Ishikawa (cell line): ENCODE measurements at regions not wholly inside any gene's neighbourhood (a gene's known extent, or its start where the extent isn't known, plus 50 kb on each side); places are given as distances from the start of the nearest gene placed in this dataset.

Source experiments
- CEBPB ChIP-seq: IDR thresholded peaks from 2 replicates; pipeline ENCODE4 v1.6.1; 2012
- CREB1 ChIP-seq: IDR thresholded peaks from 2 replicates; pipeline ENCODE4 v1.6.1; 2012; ENCODE audit warnings: low read depth
- EGR1 ChIP-seq: IDR thresholded peaks from 2 replicates; pipeline ENCODE4 v1.6.1; 2012
- EP300 ChIP-seq: IDR thresholded peaks from 2 replicates; pipeline ENCODE4 v1.6.1; 2012; ENCODE audit warnings: borderline replicate concordance
- FOXM1 ChIP-seq: IDR thresholded peaks from 2 replicates; pipeline ENCODE4 v1.6.1; 2012; ENCODE audit warnings: low read depth, borderline replicate concordance
- NFIC ChIP-seq: IDR thresholded peaks from 2 replicates; pipeline ENCODE4 v1.6.1; 2012
- RAD21 ChIP-seq: IDR thresholded peaks from 2 replicates; pipeline ENCODE4 v1.6.1; 2012; ENCODE audit warnings: low read depth
- REST ChIP-seq: IDR thresholded peaks from 2 replicates; pipeline ENCODE4 v1.6.1; 2012; ENCODE audit warnings: low read depth, mild to moderate bottlenecking
- TAF1 ChIP-seq: IDR thresholded peaks from 2 replicates; pipeline ENCODE4 v1.6.1; 2012; ENCODE audit warnings: low read depth, mild to moderate bottlenecking
- TCF12 ChIP-seq: IDR thresholded peaks from 2 replicates; pipeline ENCODE4 v1.6.1; 2012; ENCODE audit warnings: low read depth
- TEAD4 ChIP-seq: IDR thresholded peaks from 2 replicates; pipeline ENCODE4 v1.6.1; 2012
- USF1 ChIP-seq: IDR thresholded peaks from 2 replicates; pipeline ENCODE4 v1.6.1; 2012
- YY1 ChIP-seq: IDR thresholded peaks from 2 replicates; pipeline ENCODE4 v1.6.1; 2012; ENCODE audit warnings: low read depth
- ZBTB7A ChIP-seq: IDR thresholded peaks from 2 replicates; pipeline ENCODE4 v1.6.1; 2012; ENCODE audit warnings: low read depth
- TF ChIP-seq, protein P1 (sequence below): IDR thresholded peaks from 2 replicates; pipeline ENCODE4 v1.6.1; 2012

- TF ChIP-seq EP300 (no peak), NFIC (no peak), TEAD4 (no peak), TCF12 (no peak), CREB1 (no peak), REST (no peak), RAD21 (no peak), USF1 (no peak), FOXM1 (no peak), ZBTB7A (no peak), EGR1 (no peak), CEBPB (no peak), TAF1 (no peak), YY1 (no peak)
- TF ChIP-seq, protein P1, sequence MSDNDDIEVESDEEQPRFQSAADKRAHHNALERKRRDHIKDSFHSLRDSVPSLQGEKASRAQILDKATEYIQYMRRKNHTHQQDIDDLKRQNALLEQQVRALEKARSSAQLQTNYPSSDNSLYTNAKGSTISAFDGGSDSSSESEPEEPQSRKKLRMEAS, result no peak
Observed at GRCh38 chr2:16038621-16039020, 98.3 kb downstream of the MYCN start.

DNA sequence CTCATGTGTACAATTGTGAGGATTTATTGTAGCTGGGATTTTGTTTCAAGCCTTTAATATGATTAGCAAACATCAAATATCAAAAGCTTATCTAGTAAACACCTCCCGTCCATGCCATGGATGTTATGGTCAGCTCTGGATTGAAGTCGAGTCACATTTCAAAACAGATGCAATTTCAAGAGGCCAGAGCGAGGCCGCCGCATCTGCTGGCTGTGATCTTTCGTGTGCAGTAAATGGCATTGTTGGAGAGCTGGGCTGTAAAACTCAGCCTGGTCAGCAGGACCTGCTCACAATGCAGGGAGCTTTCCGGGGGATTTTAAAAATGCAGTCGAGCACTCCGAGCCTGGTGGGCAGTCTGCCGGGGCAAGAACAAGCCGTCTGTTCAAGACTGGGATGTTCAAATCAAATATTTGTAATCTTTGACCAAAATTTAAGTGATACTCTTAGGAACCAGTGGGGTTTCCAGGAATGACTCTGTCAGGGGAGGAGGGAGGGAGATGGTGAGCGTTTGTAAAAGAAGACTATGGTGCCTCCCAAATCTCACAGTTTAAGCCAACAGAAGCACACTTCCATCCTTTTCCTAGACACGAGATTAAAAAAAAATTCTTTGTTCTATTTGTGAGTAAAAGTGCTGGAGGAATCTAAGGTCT lies 97.6 kb downstream of the MYCN start:
- no peak for TF ChIP-seq TCF12
- TF ChIP-seq CREB1, result no peak
- TF ChIP-seq ZBTB7A, result no peak
- no peak for TF ChIP-seq REST
- TF ChIP-seq USF1, result no peak
- no peak for TF ChIP-seq NFIC

DNA sequence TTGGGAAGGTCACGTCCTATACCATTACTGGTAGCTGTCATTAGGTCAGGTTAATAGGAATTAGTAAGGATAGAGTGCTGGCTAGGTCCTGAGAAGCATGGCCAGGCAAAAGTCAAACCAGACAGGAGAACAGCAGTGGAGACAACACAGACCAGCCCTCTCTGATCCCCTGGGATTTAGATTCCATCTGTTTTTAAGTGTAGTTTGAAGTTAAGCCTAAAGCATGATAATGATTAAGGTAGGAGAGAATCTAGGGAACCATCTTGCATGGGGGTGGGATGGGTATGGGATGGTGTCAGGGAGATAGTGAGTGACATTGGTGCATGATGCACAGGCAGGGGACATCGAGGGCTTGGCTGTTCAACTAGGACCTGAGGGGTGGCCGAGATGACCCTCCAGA lies 96.6 kb downstream of the MYCN start:
- TF ChIP-seq CEBPB (no peak), YY1 (no peak), EP300 (no peak), CREB1 (no peak), TEAD4 (no peak), REST (no peak), ZBTB7A (no peak), TAF1 (no peak), FOXM1 (no peak), TCF12 (no peak)
- TF ChIP-seq, protein P1, result no peak

- TF ChIP-seq REST (no peak), ZBTB7A (no peak), CEBPB (no peak), TCF12 (no peak), EP300 (no peak), USF1 (no peak), NFIC (no peak), CREB1 (no peak)
- TF ChIP-seq, protein P1, result no peak
Observed at GRCh38 chr2:16035747-16036745, 95.7 kb downstream of the MYCN start.
